GM20431 (cell line): ENCODE measurements at regions not wholly inside any gene's neighbourhood (a gene's known extent, or its start where the extent isn't known, plus 50 kb on each side); places are given as distances from the start of the nearest gene placed in this dataset.

ENCODE experiments used
- in situ Hi-C: fragments of 300-500 bp; cut with MseI, MboI; formaldehyde crosslinking; loops from one replicate; pipeline ENCODE4 v1.15.0; 2020; ENCODE audit warnings: low sequenced_read_pairs; ENCODE audit not compliant: unreplicated experiment

DNA sequence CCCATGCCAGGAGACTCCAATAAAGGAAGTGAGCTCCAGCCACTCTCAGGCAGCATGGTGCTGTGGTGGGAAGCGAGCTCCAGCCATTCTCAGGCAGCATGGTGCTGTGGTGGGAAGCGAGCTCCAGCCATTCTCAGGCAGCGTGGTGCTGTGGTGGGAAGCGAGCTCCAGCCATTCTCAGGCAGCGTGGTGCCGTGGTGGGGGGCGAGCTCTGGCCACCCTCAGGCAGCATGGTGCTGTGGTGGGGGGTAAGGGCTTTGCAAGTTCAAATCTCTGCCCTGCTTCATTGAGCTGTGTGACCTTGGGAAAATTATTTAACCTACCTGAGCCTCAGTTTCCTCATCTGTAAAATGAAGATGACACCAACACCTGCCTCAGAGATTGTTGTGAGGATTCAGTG lies 975.1 kb downstream of the BCL11B start:
- in situ Hi-C loops, result no loop called here

GRCh38 chr14:98297567-98297966 lies 974.4 kb downstream of the BCL11B start:
- in situ Hi-C loops, result no loop called here

DNA sequence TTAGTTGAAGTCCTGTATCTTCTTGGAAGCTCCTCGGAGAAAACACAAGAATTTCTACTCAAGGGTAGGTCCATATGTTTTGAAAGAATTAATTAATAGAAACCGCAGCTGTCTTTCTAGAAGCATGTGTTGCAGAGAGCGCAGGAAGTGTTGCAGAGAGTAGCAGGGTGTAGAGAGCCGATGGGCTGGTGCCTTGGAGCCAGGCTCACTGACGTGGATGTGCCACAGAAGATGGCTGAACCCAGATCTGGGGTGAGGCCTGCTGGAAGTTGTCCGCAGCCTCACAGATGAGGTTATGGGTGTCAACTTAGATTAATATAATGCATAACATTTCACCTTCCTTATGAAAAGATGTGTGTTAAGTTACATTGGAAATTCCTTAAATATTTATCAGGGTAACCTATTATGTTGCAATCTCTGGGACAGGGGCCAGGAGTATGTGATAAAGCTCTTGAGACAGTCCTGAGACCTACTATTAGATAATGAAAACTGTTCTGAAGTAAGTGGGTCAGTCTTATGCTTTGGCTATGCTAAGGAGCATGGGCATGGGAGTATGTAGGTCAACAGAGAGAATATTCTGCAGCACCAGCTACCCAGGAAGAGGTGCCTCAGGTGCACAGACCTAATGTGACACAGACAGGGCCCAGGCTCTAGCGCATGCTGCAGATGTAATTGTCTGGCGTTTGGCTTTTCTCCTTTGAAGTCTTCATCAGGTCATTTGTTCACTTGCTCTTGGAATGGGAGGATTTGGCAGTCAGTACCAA lies 973.3 kb downstream of the BCL11B start:
- in situ Hi-C loops, result no loop called here

- in situ Hi-C loops, result no loop called here
Measured at GRCh38 chr14:98301681-98302080, 970.3 kb downstream of the BCL11B start.

DNA sequence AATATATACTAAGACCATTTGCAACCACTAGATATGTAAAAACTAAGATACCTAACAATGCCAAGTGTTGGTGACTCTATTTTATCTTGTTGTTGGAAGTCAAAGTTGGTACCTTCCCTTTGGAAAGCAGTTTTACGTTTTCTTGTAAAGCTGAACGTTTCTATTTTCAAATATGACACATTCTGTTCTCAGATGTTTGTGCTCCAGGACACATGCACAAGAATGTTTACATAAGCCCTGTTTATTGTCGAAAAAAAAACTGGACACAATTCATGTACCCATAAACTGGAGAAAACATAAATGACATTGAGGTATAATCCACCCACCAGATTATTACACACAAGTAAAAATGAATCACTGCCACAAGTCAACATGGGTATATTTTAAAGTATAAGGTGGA lies 967.4 kb downstream of the BCL11B start:
- in situ Hi-C loops, result no loop called here

DNA sequence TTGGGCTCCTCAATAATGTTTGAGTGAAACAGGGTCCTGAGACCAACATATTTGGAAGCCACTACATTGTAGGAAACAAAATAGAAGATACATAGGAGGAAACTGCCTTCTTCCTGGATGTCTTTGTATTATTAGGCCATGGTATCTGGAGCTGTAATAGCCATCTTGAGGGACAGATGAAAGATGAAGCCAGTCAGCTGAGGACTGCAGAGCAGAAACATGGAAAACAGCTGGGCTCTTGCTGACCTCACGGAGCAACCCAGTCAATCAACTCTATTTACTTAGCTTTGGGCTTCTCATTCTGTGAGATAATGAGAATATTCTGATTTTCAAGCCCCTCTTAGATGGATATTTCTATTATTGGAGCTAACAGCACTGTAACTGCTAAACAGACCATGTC lies 962.4 kb downstream of the BCL11B start:
- in situ Hi-C loops, result no loop called here

DNA sequence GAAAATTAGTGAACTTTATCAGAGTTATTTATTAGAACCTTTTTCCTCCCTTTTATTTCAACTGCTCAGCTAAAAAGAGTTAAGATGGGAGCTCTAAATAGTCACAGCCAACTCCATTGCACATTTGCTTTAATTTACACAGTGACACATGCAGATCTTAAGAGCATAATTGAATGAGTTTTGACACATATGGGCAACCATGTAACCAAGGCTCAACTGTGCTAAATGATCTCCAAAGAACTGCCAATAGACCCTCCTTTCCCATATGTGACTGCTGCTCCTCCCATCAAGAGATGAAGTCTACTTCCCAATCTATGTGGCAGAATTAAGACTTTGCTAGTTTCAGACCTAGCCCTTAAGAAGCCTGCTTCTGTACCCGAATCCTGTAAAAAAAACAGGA lies 960.0 kb downstream of the BCL11B start:
- in situ Hi-C loops, result no loop called here

DNA sequence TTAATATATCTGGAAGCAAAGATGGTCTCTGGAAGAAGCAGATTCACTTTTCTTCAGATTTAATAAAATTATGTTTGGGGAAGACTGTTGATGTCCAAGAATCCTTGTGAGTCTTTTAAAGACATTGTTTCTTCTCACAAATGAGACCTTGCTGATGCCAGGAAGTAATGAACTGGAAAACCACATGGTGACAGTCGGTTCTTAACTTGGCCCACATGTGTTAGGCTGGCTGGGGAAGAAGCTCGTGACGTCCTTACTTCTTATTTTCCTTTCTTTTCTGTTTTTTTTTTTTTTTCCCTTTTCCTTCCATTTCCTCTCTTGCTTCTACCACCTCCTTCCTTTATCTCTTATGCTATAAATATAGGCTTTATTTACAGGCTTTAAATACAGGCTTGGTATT lies 950.2 kb downstream of the BCL11B start:
- in situ Hi-C loops, result no loop called here

DNA sequence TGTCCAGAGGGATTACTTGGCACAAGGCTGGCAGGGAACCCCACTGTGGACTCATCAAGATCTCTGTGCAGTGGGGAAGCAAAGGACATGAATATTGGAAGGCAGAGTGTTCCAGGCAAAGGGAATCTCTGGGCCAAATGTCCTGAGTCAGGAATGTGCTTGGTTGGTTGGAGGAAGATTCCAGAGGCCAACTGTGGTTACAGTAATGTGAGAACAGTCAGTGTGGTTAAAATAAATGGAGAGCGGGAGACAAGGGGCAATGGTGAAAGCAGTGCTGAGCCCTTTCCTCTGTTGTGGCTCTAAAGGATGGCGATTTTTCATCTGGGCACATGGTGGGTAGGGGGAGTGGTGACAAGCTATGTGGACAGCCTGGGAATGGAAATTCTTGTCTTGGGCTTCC lies 948.2 kb downstream of the BCL11B start:
- in situ Hi-C loops, result no loop called here

- in situ Hi-C loops, result no loop called here
Measured at GRCh38 chr14:98325761-98326160, 946.2 kb downstream of the BCL11B start.

DNA sequence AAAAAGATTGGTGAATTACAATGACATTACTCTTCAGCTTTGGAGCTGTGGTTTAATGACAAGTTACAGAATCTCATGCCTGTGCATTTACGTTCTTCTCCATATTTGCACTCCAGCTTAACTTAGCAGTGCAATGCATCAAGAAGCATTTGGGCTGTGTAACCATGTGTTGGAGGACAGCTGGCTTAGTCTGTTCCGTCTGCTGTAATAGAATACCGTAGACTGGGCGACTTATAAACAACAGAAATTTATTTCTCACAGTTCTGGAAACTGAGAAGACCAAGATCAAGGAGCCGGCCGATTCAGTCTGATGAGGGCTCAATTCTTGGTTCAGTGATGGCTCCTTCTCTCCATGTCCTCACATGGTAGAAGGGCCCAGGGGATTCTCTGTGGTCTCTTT lies 943.5 kb downstream of the BCL11B start:
- in situ Hi-C loops, result no loop called here

DNA sequence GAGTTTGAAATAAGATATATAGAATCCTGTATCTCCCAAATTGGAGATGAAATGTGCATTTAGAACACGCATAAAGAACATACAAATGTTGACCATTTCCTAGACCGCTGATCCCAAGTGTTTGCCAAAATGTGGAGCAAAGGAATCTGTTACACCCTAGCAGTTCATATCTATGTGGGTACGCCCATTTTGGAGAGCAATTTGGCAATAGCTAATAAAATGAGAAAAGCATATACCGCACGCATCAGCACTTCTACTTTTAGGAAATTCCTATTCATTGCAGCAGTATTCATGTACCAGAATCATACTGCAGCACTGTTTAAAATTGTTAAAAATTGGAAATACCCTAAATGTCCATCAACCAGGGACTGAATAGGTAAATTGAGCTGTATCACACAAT lies 937.8 kb downstream of the BCL11B start:
- in situ Hi-C loops, result no loop called here

GRCh38 chr14:98341211-98341610 lies 930.8 kb downstream of the BCL11B start:
- in situ Hi-C loops, result no loop called here

DNA sequence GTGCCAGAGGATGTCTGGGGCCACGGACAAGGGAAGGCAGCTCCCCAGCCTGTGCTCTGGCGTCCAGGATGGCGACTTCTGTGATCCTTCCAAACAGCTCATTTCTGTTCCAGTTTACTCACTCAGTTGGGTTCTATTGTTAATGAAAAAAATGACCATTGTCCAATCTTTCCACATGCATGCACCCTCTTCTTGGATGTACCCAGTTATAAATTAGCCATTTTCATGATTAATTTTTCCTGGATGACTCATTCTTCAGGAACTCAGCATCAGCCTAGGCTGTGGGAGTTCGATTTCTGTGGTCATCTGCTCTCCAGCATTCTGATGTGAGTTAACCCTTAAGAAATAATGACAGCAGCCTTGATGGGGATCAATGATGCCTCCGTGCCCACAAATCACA lies 926.8 kb downstream of the BCL11B start:
- in situ Hi-C loops, result no loop called here

GRCh38 chr14:98347686-98348085 lies 924.3 kb downstream of the BCL11B start:
- in situ Hi-C loops, result no loop called here

DNA sequence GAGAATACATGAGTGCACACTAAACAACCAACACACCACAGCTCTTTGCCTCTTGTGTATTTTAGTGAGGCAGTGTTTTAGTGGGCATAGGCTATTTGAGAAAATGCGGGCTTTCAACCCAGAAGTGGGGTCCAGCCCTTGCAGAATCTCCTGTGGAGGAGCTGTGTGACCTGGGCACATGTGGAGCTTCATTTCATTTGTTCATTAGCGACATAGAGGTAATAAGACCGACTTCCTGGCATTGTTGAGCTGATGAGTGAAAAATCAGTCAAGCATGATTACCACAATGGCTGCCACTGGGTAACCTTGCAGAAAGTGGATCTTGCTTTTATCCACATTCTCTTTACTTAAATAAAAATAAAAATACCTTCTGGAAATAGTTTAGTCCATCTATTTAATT lies 923.5 kb downstream of the BCL11B start:
- in situ Hi-C loops, result no loop called here

DNA sequence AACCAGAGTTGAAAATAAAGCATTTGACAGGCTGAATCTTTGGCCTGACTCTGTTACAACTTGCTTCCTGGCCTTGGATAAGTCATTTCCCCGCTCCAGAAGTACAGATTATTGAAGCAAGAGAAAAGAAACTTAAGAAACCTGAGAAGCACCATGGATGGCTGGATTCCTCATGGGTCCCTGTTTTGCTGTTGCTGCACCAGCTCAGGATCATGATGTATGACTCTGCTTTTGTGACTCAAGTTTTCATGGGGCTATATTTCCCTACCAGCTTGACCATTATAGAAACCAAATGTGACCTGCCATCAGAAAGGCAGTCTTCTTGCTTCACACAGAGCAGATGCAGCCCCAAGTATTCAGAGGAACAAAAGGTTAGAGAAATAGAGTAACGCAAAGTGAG lies 921.8 kb downstream of the BCL11B start:
- in situ Hi-C loops, result no loop called here

- in situ Hi-C loops, result no loop called here
Measured at GRCh38 chr14:98364961-98365360, 907.0 kb downstream of the BCL11B start.

DNA sequence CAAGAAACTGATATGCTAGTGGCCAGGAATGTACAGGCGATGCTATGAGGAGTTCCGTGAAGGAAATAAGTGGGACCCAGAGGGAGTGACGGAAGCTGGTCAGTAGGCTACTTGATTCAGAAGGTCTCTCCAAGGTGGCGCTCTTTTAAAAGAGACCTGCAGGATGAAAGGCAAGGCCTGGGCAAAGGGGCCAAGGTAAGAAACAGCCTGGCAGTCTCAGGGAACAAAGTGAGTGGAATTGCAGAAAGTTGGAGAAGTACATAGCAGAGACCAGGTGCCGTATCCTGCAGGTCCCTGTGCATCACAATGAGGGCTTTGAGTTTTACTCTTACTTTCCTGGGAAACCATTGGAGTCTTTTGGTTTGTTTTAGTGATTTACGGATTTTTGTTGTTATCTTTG lies 905.6 kb downstream of the BCL11B start:
- in situ Hi-C loops, result no loop called here

GRCh38 chr14:98368221-98368620 lies 903.8 kb downstream of the BCL11B start:
- in situ Hi-C loops, result no loop called here

DNA sequence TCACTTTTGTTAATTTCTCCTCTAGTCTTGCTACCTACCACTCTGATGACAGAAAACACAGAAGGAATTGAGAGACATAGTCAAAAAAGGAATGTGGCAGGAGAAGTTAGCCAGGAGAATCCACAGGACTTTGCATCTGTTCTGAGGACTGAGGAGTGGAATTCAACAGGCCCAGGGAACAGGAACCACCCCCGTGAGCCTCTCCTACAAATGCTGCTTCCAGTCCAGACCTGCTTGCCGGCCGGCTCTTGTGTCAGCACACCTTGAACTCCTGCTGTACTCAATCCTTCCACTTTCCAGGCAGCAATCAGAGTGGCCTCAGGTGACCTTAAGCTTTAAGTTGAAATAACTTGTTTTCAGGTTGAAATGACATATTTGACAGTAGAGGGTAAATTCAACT lies 903.1 kb downstream of the BCL11B start:
- in situ Hi-C loops, result no loop called here

- in situ Hi-C loops, result no loop called here
Measured at GRCh38 chr14:98369344-98369743, 902.7 kb downstream of the BCL11B start.
